ENCODE measurements at regions not wholly inside any gene's neighbourhood (a gene's known extent, or its start where the extent isn't known, plus 50 kb on each side); places are given as distances from the start of the nearest gene placed in this dataset.

DNA sequence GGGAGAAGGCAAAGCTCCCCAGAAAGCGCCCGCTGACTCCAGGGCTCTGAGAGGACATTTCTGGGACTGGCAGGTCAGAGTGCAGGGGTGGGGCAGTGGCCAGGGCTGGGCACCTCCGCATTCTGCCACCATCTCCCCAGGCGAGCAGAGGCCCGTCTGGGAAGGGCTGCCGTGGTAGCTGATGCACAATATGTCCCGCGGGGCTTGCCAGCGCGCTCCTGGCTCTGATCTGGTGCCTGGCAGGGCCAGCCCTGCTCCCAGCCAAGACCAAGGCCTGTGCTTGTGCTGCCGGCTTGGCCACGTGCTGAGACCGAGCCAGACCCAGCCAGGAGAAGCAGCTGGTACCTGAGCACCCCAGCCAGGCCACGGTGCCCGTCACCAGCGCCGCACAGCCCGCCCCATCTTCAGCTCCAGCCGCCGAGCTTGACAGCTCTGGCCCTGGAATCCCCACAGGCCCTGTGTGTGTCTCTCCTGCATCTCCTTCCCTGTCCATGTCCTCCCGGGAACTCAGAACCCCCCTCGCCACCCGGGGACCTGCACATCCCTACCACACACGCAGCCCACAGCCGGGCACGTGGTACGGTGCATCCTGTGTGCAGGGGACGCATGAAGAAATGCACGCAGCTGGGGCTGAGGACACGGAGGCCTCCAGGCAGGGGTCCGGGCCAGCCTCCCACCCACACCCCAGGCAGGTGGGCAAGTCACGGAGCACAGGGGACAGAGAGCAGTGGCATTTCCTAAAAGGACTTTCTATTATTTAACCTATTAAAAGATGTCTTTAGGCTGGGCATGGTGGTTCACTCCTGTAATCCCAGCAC lies 68.6 kb upstream of the C14orf180 start:
- H3K9me3 ChIP-seq (ENCODE audit: control insufficient read depth, insufficient read depth, low read length), result no peaks in the 10 kb centered on the region
- H3K9ac ChIP-seq (ENCODE audit: low read depth, low read length), result no peak overlapping the region
- H3K27me3 ChIP-seq (ENCODE audit: control insufficient read depth, insufficient read depth, low read length), result no peaks in the 10 kb centered on the region
- H3K36me3 ChIP-seq (ENCODE audit: control insufficient read depth, insufficient read depth, low read length), result no peaks in the 10 kb centered on the region
- no peak overlapping the region for H3K4me3 ChIP-seq (ENCODE audit: low read depth, low read length)
- no peaks in the 10 kb centered on the region for H3K4me1 ChIP-seq (ENCODE audit: control insufficient read depth, insufficient read depth, low read length)

DNA sequence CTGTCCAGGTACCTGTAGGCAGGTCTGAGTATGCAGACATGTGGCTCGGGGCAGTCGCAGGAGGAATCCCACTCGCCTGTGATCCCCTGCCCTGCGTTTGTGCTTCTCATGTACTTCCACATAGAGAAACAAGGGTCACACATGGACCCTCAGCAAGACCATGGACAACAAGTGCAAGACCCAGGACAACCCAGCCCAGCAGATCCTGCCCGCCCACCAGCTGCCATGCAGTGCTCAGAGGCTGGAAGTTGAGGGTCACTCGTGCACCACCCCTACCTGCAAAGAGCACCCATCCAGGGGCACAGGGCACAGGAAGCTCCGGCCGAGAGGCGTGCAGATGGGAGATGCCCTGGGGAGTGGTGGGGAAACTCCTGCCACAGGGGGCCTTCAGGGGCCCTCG lies 67.5 kb upstream of the C14orf180 start:
- no peak overlapping the region for H3K9ac ChIP-seq (ENCODE audit: low read depth, low read length)
- H3K4me3 ChIP-seq (ENCODE audit: low read depth, low read length), result no peak overlapping the region
- H3K27me3 ChIP-seq (ENCODE audit: control insufficient read depth, insufficient read depth, low read length), result no peaks in the 10 kb centered on the region
- no peaks in the 10 kb centered on the region for H3K4me1 ChIP-seq (ENCODE audit: control insufficient read depth, insufficient read depth, low read length)
- H3K9me3 ChIP-seq (ENCODE audit: control insufficient read depth, insufficient read depth, low read length), result no peaks in the 10 kb centered on the region
- H3K36me3 ChIP-seq (ENCODE audit: control insufficient read depth, insufficient read depth, low read length), result no peaks in the 10 kb centered on the region

DNA sequence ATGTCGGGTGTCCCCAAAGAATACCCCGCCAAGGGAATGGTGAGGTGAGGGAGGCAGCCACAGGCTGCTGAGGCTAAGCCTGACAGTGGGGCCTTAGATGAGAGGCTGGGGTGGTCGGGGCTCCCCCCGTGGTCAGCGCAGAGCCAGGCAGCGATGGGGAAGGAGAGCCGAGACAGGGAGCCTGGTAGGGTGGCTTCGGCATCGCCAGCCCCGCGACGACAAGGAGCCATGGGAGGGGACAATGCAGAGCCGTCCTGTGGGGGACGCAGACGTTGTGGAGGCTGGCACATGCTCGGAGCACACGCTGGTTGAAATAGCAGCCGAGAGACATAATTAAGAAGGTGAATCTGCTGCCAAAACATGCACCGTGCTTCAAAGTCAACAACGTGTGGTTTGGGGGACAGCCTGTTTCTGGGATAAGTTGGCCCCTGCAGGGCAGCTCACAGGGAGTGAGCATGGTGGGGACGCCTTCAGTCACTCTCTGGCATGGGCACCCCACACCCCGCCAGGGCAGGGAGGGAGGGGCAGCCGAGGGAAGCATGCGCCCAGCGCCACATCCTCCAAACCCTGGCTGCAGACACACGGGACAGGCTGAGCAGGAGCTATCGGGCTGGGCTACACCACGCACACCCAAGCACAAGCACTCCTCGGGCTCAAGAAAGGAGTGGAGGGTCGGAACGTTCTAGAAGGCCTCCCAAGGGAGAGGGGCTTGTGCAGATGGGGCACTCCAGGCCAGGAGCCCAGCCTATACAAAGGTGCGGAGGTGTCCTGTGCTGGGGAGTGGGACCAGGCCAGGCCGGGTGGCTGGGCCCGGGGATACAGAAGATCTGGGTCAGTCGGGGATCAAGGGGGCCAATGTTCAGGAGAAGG lies 66.6 kb upstream of the C14orf180 start:
- H3K4me3 ChIP-seq (ENCODE audit: low read depth, low read length), result no peak overlapping the region

DNA sequence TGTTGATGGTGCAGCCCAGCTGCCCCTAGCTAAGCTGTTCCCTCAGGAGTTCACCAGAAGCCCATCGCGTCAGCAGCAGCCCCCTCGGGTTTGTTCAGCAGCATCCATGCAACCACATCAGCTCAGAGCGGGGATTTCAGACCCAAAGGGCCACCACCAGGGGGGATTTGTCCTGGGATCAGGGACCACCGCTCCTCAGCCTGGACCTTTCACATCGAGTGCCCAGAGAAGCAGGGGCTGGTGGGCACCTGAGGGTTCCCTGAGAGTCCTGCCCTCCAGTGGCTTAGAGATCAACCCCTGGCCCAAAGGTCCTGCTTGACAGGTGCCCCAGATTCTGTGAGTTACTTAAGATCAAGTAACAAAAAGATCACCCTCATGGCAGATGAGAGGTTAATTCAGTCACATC lies 65.9 kb upstream of the C14orf180 start:
- Histone ChIP-seq H3K27me3 (ENCODE audit: control insufficient read depth, insufficient read depth, low read length) (no peaks in the 10 kb centered on the region), H3K9ac (ENCODE audit: low read depth, low read length) (no peak overlapping the region), H3K4me1 (ENCODE audit: control insufficient read depth, insufficient read depth, low read length) (no peaks in the 10 kb centered on the region), H3K4me3 (ENCODE audit: low read depth, low read length) (no peak overlapping the region), H3K36me3 (ENCODE audit: control insufficient read depth, insufficient read depth, low read length) (no peaks in the 10 kb centered on the region), H3K9me3 (ENCODE audit: control insufficient read depth, insufficient read depth, low read length) (no peaks in the 10 kb centered on the region)

More for the DNA sequence above, 66.6 kb upstream of the C14orf180 start:
- no peak overlapping the region for H3K9ac ChIP-seq (ENCODE audit: low read depth, low read length)
- no peaks in the 10 kb centered on the region for H3K4me1 ChIP-seq (ENCODE audit: control insufficient read depth, insufficient read depth, low read length)
- no peaks in the 10 kb centered on the region for H3K27me3 ChIP-seq (ENCODE audit: control insufficient read depth, insufficient read depth, low read length)
- no peaks in the 10 kb centered on the region for H3K36me3 ChIP-seq (ENCODE audit: control insufficient read depth, insufficient read depth, low read length)
- no peaks in the 10 kb centered on the region for H3K9me3 ChIP-seq (ENCODE audit: control insufficient read depth, insufficient read depth, low read length)

DNA sequence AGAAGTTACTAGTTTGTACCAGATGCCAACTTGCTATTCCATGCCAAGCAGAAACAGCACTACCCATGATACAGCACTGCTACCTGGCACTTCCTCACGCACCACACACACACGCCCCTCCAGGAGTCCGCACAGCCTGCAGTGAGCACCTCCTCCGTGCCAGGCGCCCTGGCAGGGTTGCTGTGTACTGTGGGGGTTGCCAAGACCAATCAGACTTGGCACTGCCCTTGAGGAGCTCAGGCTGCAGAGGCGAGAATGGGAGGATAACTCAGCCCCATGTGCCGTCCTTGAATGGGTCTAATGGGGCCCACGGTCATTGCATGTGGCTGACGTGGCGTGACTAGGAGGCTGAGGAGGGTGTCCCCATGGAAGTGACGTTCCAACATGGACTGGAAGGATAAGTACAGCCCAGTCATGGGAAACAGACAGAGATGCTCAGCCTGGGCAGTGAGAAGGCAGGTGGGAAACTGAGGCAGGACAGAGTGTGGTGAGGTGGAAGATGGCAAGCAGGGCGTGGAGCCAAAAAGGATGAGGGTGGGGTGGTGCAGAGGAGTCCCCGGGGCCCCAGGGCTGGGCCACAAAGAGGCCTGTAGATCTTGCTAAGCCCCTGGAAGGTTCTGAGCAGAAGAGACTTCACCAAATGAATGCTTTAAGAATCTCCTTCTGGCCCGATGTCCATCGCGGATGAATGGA lies 65.3 kb upstream of the C14orf180 start:
- H3K4me1 ChIP-seq (ENCODE audit: control insufficient read depth, insufficient read depth, low read length), result no peaks in the 10 kb centered on the region
- H3K27me3 ChIP-seq (ENCODE audit: control insufficient read depth, insufficient read depth, low read length), result no peaks in the 10 kb centered on the region
- H3K36me3 ChIP-seq (ENCODE audit: control insufficient read depth, insufficient read depth, low read length), result no peaks in the 10 kb centered on the region
- H3K9me3 ChIP-seq (ENCODE audit: control insufficient read depth, insufficient read depth, low read length), result no peaks in the 10 kb centered on the region
- no peak overlapping the region for H3K4me3 ChIP-seq (ENCODE audit: low read depth, low read length)
- no peak overlapping the region for H3K9ac ChIP-seq (ENCODE audit: low read depth, low read length)

DNA sequence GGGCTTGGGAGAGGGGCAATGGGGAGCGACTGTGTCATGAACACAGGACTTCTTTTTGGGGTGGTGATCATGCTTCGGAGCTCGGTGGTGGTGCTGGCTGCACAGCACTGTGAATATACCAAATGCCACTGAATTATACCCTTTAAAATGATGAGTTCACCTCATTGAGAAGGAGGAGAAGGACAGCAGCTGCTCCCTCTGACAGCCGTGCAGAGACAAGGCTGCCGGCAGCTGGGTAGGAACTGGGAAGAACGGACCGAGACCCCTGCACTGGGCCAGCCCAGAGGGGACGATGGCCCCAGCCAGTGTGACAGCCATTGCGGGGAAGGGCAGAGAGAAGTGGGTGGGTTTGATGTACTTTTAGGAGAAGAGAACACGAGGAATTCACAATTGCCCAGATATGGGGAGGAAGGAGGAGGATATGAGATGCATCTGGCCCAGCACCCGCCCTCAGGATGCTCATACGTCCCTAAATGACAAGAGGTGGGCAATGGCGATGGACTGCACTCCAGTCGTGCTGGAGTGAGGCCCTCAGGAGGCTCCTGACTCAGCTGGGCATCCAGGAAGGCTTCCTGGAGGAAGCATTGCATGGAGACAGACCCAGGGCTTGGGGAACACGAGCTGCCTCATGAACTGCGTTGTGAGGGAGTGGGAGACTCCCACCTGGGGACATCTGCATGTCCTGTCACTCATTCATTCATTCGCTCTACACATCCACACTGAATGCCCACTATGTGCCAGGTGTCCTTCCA lies 64.3 kb upstream of the C14orf180 start:
- Histone ChIP-seq H3K27me3 (ENCODE audit: control insufficient read depth, insufficient read depth, low read length) (no peaks in the 10 kb centered on the region), H3K4me3 (ENCODE audit: low read depth, low read length) (no peak overlapping the region), H3K4me1 (ENCODE audit: control insufficient read depth, insufficient read depth, low read length) (no peaks in the 10 kb centered on the region), H3K36me3 (ENCODE audit: control insufficient read depth, insufficient read depth, low read length) (no peaks in the 10 kb centered on the region), H3K9me3 (ENCODE audit: control insufficient read depth, insufficient read depth, low read length) (no peaks in the 10 kb centered on the region), H3K9ac (ENCODE audit: low read depth, low read length) (no peak overlapping the region)

DNA sequence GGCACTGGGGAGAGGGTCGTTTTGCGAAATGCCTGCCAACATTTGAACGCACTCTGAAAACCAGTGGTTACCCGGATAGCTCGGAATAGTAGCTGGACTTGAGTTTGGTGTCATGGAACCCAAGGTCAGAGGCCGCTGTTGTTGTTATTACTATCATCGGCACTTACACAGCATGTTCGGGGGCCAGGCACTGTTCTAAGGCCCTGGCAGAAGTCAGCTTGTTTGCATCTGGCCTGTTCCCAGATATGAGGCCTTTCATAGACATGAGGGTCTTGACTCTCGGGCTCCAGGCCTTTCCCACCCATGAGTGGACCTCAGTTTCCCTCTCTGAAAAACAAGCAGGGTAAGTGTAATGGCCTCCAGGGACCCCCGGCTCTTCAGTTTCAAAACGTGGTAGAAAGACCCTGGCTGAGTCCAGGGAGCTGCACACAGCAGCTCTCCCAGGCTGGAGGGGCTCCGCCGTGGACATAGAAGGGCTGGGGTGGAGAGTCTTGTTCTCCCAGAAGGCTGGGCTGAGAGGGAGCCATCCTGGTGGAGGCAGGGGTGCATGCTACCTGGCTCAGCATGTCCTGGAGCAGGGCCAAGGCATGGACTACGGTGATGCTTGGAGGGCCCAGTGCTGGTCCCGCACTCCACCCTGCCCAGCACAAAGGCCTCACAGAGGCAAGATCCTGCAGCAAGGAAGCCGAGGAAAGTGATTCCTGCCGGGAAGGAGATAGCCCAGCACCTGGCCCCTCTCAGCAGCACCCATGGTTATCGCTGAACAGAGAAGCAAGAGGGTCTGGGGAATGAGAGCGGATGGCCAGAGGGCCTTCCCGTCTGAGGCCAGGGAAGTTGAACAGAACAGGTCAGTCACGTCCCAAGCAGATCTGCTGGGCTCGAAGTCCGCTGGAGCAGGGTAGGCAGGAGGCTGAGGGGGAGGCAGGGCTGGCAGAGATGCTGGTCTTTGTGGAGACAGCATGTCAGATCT lies 63.5 kb upstream of the C14orf180 start:
- H3K9ac ChIP-seq (ENCODE audit: low read depth, low read length), result no peak overlapping the region
- H3K27me3 ChIP-seq (ENCODE audit: control insufficient read depth, insufficient read depth, low read length), result no peaks in the 10 kb centered on the region
- H3K4me1 ChIP-seq (ENCODE audit: control insufficient read depth, insufficient read depth, low read length), result no peaks in the 10 kb centered on the region
- no peak overlapping the region for H3K4me3 ChIP-seq (ENCODE audit: low read depth, low read length)
- H3K36me3 ChIP-seq (ENCODE audit: control insufficient read depth, insufficient read depth, low read length), result no peaks in the 10 kb centered on the region
- H3K9me3 ChIP-seq (ENCODE audit: control insufficient read depth, insufficient read depth, low read length), result no peaks in the 10 kb centered on the region

DNA sequence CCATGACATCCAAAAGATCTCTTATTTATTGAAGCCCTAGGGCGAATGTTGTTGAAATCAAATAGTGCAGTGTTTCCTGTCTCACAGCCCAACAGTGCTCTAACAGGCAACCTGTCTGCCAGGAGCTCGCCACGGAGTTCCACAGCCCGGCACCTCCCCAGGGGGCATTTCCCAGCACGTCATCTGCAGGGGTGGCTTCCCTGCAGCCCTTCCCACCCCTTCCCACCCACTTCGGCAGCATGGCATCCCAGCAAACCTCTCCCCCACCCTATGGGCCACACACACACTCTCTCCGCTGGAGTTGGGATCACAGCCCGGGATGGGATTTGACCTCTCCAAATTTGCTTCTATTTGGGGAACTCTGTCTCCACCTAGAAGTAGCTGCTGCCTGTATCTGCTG lies 62.7 kb upstream of the C14orf180 start:
- Histone ChIP-seq H3K9ac (ENCODE audit: low read depth, low read length) (no peak overlapping the region), H3K4me3 (ENCODE audit: low read depth, low read length) (no peak overlapping the region), H3K9me3 (ENCODE audit: control insufficient read depth, insufficient read depth, low read length) (no peaks in the 10 kb centered on the region), H3K27me3 (ENCODE audit: control insufficient read depth, insufficient read depth, low read length) (no peaks in the 10 kb centered on the region), H3K36me3 (ENCODE audit: control insufficient read depth, insufficient read depth, low read length) (no peaks in the 10 kb centered on the region), H3K4me1 (ENCODE audit: control insufficient read depth, insufficient read depth, low read length) (no peaks in the 10 kb centered on the region)

DNA sequence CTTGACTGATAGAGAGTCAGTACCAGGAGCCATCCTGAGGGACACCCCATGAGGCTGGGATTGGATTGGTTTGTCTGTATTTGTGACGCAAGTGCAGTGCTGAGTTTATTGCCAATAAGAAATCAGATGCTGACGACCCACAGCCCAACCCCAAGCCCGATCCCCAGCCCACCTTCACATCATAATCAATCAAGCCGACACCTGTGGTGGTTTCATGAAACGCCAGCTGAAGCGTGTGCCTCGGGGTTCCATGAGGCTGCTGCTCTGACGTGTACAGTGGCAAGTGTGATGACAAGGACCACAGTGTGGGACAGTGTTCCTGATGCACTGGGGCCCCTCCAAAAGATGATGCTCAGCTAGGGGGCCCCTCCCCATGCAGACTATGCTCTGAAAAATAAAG lies 62.1 kb upstream of the C14orf180 start:
- no peaks in the 10 kb centered on the region for H3K36me3 ChIP-seq (ENCODE audit: control insufficient read depth, insufficient read depth, low read length)
- no peaks in the 10 kb centered on the region for H3K9me3 ChIP-seq (ENCODE audit: control insufficient read depth, insufficient read depth, low read length)
- H3K9ac ChIP-seq (ENCODE audit: low read depth, low read length), result no peak overlapping the region
- H3K27me3 ChIP-seq (ENCODE audit: control insufficient read depth, insufficient read depth, low read length), result no peaks in the 10 kb centered on the region
- H3K4me3 ChIP-seq (ENCODE audit: low read depth, low read length), result no peak overlapping the region
- H3K4me1 ChIP-seq (ENCODE audit: control insufficient read depth, insufficient read depth, low read length), result no peaks in the 10 kb centered on the region

DNA sequence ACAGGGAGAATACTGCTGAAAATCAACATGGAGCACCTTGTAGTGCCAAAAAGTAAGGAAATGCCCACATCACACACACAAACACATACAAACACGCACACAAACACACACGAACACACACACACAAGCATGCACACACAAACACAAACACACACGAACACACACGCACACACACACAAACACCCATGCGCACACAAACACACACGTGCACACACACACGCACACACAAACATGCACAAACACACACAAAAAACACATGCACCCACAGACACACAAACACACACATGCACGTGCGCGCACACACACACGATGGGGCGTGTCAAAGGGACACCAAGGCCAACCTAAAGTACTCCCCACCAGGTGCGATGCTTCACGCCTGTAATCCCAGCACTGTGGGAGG lies 61.7 kb upstream of the C14orf180 start:
- Histone ChIP-seq H3K27me3 (ENCODE audit: control insufficient read depth, insufficient read depth, low read length) (no peaks in the 10 kb centered on the region), H3K4me3 (ENCODE audit: low read depth, low read length) (no peak overlapping the region), H3K9ac (ENCODE audit: low read depth, low read length) (no peak overlapping the region), H3K36me3 (ENCODE audit: control insufficient read depth, insufficient read depth, low read length) (no peaks in the 10 kb centered on the region), H3K4me1 (ENCODE audit: control insufficient read depth, insufficient read depth, low read length) (no peaks in the 10 kb centered on the region), H3K9me3 (ENCODE audit: control insufficient read depth, insufficient read depth, low read length) (no peaks in the 10 kb centered on the region)

Data from iPS-15b (cell line).